ENCODE measurements at regions not wholly inside any gene's neighbourhood (a gene's known extent, or its start where the extent isn't known, plus 50 kb on each side); places are given as distances from the start of the nearest gene placed in this dataset.

DNA sequence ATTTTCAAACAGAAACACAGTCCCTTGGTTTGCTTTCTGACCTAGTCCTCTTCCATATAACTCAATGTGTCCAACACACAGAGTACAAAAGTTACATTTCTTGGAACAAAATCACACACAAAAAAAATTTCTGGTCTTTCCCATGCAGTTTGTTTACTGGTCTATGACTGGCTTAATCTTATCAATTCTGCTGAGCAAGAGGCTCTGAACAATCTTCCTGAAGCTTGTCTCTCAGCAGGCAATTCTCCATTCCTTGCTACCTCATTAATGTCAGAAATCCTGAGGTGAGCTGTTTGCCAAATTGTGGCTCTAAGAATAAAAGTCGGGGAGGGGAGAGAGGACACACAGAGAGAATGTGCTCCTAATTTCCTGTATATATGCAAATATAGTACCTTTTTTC lies 423.6 kb downstream of the HLX start:
- POLR2A ChIA-PET, result no interaction called here
- TF ChIP-seq CTCF (IDR thresholded peaks at IDR 0.05; ENCODE audit: insufficient read depth, low read length, missing control alignments), result no peak
- no peak overlapping the region for H3K4me3 ChIP-seq (ENCODE audit: low read depth, low read length)
- CTCF ChIA-PET, result interaction anchor here (0.7 to 1.1 kb wide), 2 partner anchors 28 to 39 kb away, joined by 3 read pairs; no protein-coding TSS in a partner anchor
- DNase-seq (ENCODE audit: low read depth, low spot score), result no peak

GRCh38 chr1:221303623-221304022 lies 424.4 kb downstream of the HLX start:
- POLR2A ChIA-PET, result no interaction called here
- no peak for TF ChIP-seq CTCF (IDR thresholded peaks at IDR 0.05; ENCODE audit: insufficient read depth, low read length, missing control alignments)
- CTCF ChIA-PET, result interaction anchor here (1.0 to 1.1 kb wide), 2 partner anchors 40 to 128 kb away, joined by 3 read pairs; no protein-coding TSS in a partner anchor

GRCh38 chr1:221306239-221306638 lies 427.0 kb downstream of the HLX start:
- no peak for TF ChIP-seq CTCF (IDR thresholded peaks at IDR 0.05; ENCODE audit: insufficient read depth, low read length, missing control alignments)
- ChIA-PET CTCF (interaction anchor here (0.7 kb wide), 1 partner anchor 42 kb away, joined by 3 read pairs; no protein-coding TSS in a partner anchor), POLR2A (no interaction called here)
- H3K4me3 ChIP-seq (ENCODE audit: low read depth, low read length), result no peak overlapping the region
- no peak for DNase-seq (ENCODE audit: low read depth, low spot score)

More at GRCh38 chr1:221303623-221304022, 424.4 kb downstream of the HLX start:
- no peak for DNase-seq (ENCODE audit: low read depth, low spot score)
- no peak overlapping the region for H3K4me3 ChIP-seq (ENCODE audit: low read depth, low read length)

DNA sequence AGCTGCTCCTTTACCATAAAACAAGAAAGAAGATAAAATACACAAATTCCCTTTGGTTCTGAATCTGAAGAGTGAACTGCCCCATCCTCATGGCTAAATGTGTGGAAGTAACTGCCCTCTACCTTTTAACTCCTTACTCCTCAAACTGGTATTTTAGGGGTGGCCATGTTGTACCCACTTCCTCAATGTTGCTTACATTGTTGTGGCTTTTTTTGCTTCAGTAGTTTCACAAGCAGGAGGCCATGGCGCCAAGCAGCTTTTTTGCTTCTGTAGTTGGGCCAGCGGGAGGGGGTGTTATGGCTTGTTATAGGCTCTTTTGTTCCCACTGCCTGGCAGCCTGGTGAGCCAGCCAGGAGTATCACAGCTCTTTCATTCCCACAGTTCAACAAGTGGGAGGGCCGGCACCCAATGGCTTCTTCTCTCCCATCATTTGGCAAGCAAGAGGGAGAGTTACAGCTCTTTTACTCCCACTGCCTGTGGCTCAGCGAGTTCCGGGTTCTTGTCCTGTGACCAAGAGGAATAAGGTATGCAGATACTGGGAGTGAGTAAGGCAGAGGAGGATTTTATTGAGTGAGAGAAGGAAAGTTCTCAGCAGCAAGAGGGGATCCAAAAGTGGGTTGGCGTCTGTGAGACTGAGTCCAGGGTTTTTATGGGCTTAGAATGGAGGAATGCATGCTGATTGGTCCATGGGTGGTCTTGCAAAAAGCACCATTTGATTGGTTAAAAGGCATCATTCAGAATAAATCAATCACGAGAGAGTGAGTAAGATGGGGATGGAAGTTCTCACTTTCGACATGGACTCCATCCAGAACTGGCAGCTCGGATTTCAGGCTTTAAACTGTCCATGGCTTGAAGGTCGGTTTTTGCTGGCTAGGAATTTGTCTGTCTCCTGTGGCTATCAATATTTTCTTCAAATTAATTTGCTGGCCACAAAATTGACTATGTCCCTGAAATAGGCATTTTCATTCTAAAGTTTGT lies 429.6 kb downstream of the HLX start:
- CTCF ChIA-PET, result interaction anchor here (1.5 to 2.1 kb wide), 2 partner anchors 19 to 45 kb away, joined by 4 to 5 read pairs; no protein-coding TSS in a partner anchor
- no peak for DNase-seq (ENCODE audit: low read depth, low spot score)

DNA sequence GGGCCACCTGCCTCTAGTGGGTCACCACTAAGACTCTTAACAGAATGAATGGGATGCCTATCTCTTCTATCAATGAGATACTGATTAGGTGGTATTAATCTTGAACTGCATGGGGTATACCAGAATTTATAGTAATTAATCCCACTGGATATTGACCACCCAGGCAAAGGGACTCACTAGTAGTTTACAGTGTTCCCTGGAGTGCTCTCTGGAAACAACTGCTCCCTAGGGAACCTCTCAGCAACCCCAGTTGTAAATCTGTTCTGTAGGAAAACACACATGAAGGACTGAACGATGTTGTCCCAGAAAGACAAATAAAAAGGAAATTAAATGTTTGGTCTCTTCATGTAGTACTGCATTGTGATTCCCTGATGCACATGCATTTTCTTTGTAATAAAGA lies 430.5 kb downstream of the HLX start:
- ChIA-PET POLR2A (no interaction called here), CTCF (interaction anchor here (2.1 kb wide), 1 partner anchor 18 kb away, joined by 4 read pairs; no protein-coding TSS in a partner anchor)
- no peak overlapping the region for H3K4me3 ChIP-seq (ENCODE audit: low read depth, low read length)
- DNase-seq (ENCODE audit: low read depth, low spot score), result no peak
- TF ChIP-seq CTCF (IDR thresholded peaks at IDR 0.05; ENCODE audit: insufficient read depth, low read length, missing control alignments), result no peak

More for the DNA sequence above, 429.6 kb downstream of the HLX start:
- H3K4me3 ChIP-seq (ENCODE audit: low read depth, low read length), result no peak overlapping the region
- TF ChIP-seq CTCF (IDR thresholded peaks at IDR 0.05; ENCODE audit: insufficient read depth, low read length, missing control alignments), result no peak
- POLR2A ChIA-PET, result no interaction called here

DNA sequence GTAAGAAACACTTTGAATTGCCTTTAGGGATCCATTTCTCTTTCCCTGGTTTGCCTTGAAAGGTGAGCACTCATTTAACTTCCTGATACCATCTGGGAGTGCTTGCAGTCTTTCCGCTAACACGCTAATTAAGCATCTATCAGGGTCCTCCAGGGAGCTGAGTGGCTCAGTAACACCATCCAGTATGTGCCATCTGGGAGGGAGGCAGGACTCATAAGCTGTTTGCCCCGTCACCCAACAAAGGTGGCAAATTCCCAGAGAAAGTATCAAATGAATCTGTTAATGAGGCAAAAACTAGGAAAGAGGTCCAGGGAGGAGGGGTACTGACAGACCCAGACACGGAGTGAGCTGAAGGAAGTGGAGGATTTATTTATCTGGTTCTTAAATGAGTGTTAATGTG lies 430.9 kb downstream of the HLX start:
- no peak for TF ChIP-seq CTCF (IDR thresholded peaks at IDR 0.05; ENCODE audit: insufficient read depth, low read length, missing control alignments)
- ChIA-PET CTCF (interaction anchor here (2.1 to 3.1 kb wide), 2 partner anchors 18 to 47 kb away, joined by 4 to 11 read pairs; no protein-coding TSS in a partner anchor), POLR2A (no interaction called here)
- no peak for DNase-seq (ENCODE audit: low read depth, low spot score)
- no peak overlapping the region for H3K4me3 ChIP-seq (ENCODE audit: low read depth, low read length)

Data from AG04449 (cell line).